Suppressor macrophage treated with lipopolysaccharide for 1 hour (primary cell): ENCODE measurements at regions not wholly inside any gene's neighbourhood (a gene's known extent, or its start where the extent isn't known, plus 50 kb on each side); places are given as distances from the start of the nearest gene placed in this dataset.
A peak's percentile ranks its signal among the peaks of the same experiment; 100 is the strongest.

Experiments
- DNase-seq, 3 donors: peaks; one replicate each; pipeline ENCODE4 v3.0.0-alpha.2; 2020 to 2022

DNA sequence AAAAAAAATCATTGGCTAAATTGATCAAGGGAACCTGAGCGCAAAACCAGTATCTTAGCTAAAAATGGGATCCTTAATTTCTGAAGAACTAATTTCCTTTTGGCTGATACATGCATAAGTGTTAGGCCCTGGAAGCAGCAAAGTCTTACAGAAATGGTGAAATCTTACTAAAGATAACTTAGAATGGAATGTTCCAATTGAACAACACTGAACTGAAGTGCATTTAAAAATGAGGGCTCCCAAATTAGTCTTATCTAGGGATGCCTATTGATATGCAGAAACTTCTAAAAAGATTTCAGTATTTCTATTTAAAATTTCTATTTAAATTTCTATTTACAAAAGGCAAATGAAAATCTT lies 120.7 kb upstream of the BANK1 start:
- no peak for DNase-seq

- DNase-seq: peak; percentile 13 to 50 (median 22)
Measured at GRCh38 chr4:101669138-101669831, 121.2 kb upstream of the BANK1 start.

DNA sequence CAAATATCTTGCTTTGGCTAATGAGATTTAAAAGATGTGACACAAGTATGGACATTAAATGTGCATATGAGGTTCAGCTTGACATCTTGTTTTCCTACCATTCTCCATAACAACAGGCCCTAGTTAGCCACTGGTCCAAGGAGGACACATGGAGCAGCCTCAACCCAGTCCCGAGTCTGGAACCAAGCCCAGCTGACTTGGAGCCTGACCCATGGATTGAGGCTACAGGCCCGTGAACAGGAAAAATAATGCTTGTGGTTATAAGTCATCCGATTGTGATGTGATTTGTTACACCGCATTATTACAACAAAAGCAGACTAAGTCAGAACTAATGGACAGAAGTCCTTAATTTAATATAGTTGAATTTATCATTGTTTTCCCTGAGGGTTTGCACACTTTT lies 123.2 kb upstream of the BANK1 start:
- no peak for DNase-seq

- no peak for DNase-seq
Measured at GRCh38 chr4:101660607-101661006, 129.9 kb upstream of the BANK1 start.

DNA sequence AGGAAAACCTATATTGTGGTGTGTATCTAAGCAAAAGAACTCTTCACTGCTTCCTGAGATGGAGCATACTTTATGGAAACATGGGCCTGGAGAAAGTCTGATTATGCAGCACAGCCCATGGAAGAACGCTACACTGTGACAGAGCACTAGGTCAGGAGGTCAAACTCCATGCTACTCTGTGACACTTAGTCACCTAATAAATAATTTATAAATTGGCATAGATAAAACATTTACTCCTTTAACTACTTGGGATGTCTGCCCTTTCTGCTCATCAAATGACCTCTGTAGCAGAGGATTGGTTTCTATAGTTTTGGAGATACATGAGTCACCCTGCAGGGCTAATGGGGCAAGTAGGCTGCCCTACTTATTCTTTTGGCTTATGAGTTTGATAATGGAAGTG lies 134.7 kb upstream of the BANK1 start:
- DNase-seq: no peak

DNA sequence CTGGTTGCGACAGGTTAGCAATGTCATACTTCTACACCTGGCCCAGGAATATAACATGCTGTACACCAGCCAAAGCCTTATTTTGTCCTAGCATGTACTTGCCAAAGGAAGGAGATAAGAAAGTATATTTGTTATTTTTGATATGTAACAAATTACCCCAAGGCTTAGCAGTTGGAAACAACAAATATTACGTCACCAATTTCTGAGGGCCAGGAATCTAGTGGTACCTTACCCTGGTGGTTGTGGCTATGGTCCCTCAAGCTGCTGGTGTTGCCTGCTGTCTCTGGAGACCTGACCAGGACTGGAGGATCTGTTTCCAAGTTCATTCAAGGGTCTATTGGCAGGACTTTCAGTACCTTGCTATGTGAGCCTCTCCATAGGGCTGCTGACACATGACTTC lies 135.5 kb upstream of the BANK1 start:
- no peak for DNase-seq

GRCh38 chr4:101651778-101652177 lies 138.8 kb upstream of the BANK1 start:
- no peak for DNase-seq

GRCh38 chr4:101649790-101650515 lies 140.6 kb upstream of the BANK1 start:
- DNase-seq: no peak

GRCh38 chr4:101647710-101648034 lies 142.9 kb upstream of the BANK1 start:
- DNase-seq: no peak

DNA sequence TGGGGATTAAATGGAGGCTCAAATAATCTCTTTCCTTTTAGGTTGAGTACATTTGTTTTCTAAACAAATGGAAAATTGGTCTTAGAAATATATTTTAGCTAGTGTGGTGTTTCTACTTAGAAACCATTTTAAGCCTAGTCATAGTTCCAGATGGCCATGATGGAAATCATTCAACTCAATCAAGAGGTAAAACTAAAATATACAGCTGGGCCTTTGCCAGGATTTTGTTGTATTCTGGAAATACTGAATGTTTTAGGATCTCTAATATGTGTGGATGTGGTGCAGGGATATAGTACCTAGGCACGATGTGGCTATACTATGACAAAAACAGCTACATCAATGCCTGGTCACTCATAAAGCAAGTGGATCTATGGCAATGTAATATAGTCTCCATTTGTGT lies 146.0 kb upstream of the BANK1 start:
- no peak for DNase-seq

DNA sequence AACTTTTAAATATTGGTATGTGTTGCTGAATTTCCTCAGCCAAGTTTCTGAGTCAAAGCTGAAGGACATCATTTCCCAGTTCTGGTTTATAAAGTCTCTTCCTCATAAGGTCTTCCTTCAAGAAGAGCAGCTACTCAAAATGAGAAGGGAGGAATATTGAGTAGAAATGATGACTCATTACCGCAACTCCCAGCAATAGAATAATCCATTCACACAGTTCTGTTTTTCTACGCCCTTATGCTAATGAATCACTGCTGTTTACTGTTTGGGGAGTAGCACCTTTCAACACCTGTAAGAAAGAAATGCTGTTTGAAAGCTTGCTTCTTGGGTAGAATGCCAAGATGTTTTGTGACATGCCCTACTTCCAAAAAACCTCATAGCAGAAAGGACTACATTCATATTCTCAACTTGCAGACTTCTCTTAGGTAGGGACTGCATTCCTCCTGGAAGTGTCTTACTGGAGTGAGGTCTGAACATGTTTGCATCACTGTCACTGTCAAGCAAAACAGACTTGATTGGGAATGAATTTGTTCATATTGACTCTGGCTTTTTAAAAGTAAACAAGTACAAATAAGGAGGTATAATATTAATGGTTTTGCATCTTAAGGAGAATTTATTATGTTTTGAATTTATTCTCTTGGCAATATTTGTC lies 147.2 kb upstream of the BANK1 start:
- DNase-seq: peak; percentile 22 to 59 (median 46)

DNA sequence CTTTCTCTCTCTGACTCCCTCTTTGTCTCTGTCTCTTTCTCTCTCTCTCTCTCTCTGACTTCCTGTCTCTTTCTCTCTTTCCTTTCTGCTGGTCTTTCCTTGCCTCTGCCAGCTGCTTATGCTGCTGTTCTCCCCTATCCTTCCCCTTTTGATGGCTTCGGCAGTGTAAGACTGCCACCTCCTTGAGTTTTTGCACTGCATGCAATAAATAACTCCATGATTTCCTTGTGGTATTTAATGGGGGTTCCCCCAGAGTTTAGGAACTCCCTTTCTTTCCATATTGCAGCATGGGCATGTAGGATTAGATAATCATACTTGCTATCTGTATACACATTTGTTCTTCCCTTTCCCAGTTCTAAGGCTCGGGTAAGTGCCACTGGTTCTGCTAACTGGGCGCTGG lies 157.8 kb upstream of the BANK1 start:
- peak; percentile 62 to 69 (median 64) for DNase-seq

DNA sequence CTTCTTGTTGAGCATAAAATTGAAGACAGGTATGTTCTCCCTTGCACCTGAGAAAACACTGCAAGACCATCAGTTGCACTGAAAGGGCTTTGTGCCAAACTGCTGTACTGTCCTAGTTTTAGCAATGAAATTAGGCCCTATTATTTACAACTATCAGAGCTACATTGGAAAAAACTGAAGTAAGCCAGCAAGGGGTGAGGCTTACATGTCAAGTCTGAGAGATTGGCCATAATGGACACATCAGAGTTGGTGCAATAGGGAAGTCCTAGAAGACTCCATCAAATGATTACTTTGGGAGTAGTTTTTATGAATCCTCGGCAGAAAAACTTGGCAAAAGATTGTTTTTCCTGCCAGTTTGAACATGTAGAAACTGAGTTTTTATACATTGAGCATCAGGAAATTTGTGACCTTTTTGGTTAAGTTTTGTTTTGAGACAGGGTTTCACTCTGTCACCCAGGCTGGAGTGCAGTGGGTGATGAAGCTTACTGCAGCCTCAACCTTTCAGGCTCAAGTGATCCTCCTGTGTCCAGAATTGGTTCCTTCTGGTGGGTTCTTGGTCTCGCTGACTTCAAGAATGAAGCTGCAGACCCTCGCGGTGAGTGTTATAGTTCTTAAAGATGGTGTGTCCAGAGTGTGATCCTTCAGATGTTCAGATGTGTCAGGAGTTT lies 160.1 kb upstream of the BANK1 start:
- DNase-seq: no peak

DNA sequence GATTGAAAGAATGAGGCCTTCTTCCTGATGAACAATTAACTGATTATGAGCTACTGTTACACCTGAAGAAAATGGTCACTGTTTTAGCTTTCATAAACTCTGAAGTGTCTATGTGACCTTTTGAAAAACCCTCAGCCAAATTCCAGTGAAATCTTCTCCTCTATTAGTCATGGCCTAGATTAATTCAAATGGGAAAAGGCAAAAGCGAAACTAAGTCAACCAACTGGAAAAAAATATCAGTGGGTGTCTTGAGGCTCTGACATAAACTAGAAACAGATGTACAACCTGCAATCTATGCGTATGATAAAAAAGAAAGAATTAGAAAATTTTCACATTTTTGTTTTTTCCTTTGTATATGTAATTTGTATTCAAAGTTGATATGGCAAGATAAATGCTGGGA lies 169.4 kb upstream of the BANK1 start:
- DNase-seq: no peak

GRCh38 chr4:101615652-101616051 lies 174.9 kb upstream of the BANK1 start:
- no peak for DNase-seq

GRCh38 chr4:101606989-101607388 lies 183.5 kb upstream of the BANK1 start:
- peak; percentile 21 to 49 (median 22) for DNase-seq

- no peak for DNase-seq
Measured at GRCh38 chr4:101604976-101605375, 185.6 kb upstream of the BANK1 start.

GRCh38 chr4:101600287-101600686 lies 190.2 kb upstream of the BANK1 start:
- peak; percentile 6 to 29 (median 22) for DNase-seq

DNA sequence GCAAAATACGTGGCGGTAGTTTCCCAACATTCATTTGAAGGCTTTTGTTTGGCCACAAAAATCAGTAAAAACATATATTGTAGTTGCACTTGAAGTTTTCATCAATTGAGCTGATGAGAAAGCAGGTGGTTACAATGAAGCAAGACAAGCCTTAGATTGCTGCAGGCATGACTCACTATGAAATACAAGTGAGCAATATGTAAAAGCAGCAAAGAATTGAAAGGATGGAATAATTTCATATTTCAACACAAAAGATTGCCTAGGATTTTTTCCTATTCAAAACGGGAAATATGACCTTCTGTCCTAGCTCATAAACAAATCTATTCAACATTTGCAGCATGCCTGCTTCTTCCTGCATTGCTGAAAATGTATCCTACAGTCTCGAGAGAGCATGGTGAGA lies 190.9 kb upstream of the BANK1 start:
- peak; percentile 53 to 79 (median 72) for DNase-seq

- DNase-seq: peak; percentile 36 to 53 (median 51)
Measured at GRCh38 chr4:101596781-101597552, 193.6 kb upstream of the BANK1 start.

GRCh38 chr4:101594588-101594987 lies 195.9 kb upstream of the BANK1 start:
- no peak for DNase-seq

- DNase-seq: peak; percentile 67 to 81 (median 79)
Measured at GRCh38 chr4:101593666-101594065, 196.9 kb upstream of the BANK1 start.

GRCh38 chr4:101584306-101584705 lies 206.2 kb upstream of the BANK1 start:
- no peak for DNase-seq
